ENCODE measurements at regions not wholly inside any gene's neighbourhood (a gene's known extent, or its start where the extent isn't known, plus 50 kb on each side); places are given as distances from the start of the nearest gene placed in this dataset.

GRCh38 chr22:47651216-47651987, 889.0 kb downstream of the TBC1D22A start:
- intact Hi-C loops (cut with DNase I): no loop called here
- no peaks in the 10 kb centered on the region for H3K4me1 ChIP-seq
- no peak for ATAC-seq
- no peaks in the 10 kb centered on the region for H3K36me3 ChIP-seq
- H3K27me3 ChIP-seq: peaks cover 0 to 5% (median 0%) of the 10 kb centered on the region in 9 donors
- DNase-seq: no peak
- WGBS, 4 donors: 68 to 77% (median 74%) methylated on average over 6 of the region's 6 CpGs
- H3K27ac ChIP-seq: no peak overlapping the region
- H3K9me3 ChIP-seq: no peaks in the 10 kb centered on the region
- TF ChIP-seq POLR2A (IDR thresholded peaks at IDR 0.05): no peak
- no peak for TF ChIP-seq CTCF (IDR thresholded peaks at IDR 0.05)
- no peak overlapping the region for H3K4me3 ChIP-seq

GRCh38 chr22:47647720-47648119, 885.3 kb downstream of the TBC1D22A start:
- no peaks in the 10 kb centered on the region for H3K36me3 ChIP-seq
- intact Hi-C loops (cut with DNase I): no loop called here
- H3K4me1 ChIP-seq: no peaks in the 10 kb centered on the region
- H3K4me3 ChIP-seq: no peak overlapping the region
- ATAC-seq (no peak), DNase-seq (no peak)
- H3K27me3 ChIP-seq: peaks cover 0 to 9% (median 0%) of the 10 kb centered on the region in 9 donors
- WGBS, 4 donors: 92 to 96% (median 94%) methylated on average over 5 of the region's 5 CpGs
- TF ChIP-seq POLR2A (IDR thresholded peaks at IDR 0.05) (no peak), CTCF (IDR thresholded peaks at IDR 0.05) (no peak)
- no peak overlapping the region for H3K27ac ChIP-seq
- H3K9me3 ChIP-seq: peaks cover 0 to 9% (median 0%) of the 10 kb centered on the region in 12 donors

GRCh38 chr22:47647181-47647580, 884.7 kb downstream of the TBC1D22A start:
- no peak for TF ChIP-seq CTCF (IDR thresholded peaks at IDR 0.05)
- no peak for TF ChIP-seq POLR2A (IDR thresholded peaks at IDR 0.05)
- no peak overlapping the region for H3K27ac ChIP-seq
- intact Hi-C loops (cut with DNase I): no loop called here
- H3K9me3 ChIP-seq: peaks cover 0 to 9% (median 0%) of the 10 kb centered on the region in 12 donors
- ATAC-seq (no peak), DNase-seq (no peak)
- H3K4me1 ChIP-seq: no peaks in the 10 kb centered on the region
- H3K36me3 ChIP-seq: no peaks in the 10 kb centered on the region
- 80 to 88% (median 83%) methylated on average over 3 of the region's 3 CpGs for WGBS, 4 donors
- H3K27me3 ChIP-seq: peaks cover 0 to 9% (median 0%) of the 10 kb centered on the region in 9 donors
- no peak overlapping the region for H3K4me3 ChIP-seq

GRCh38 chr22:47645923-47646322, 883.5 kb downstream of the TBC1D22A start:
- Histone ChIP-seq H3K27me3 (peaks cover 0 to 9% (median 0%) of the 10 kb centered on the region in 9 donors), H3K27ac (no peak overlapping the region), H3K9me3 (peaks cover 0 to 9% (median 0%) of the 10 kb centered on the region in 12 donors), H3K4me3 (no peak overlapping the region), H3K36me3 (no peaks in the 10 kb centered on the region), H3K4me1 (no peaks in the 10 kb centered on the region)
- intact Hi-C loops (cut with DNase I): no loop called here
- DNase-seq (no peak), ATAC-seq (no peak)
- TF ChIP-seq POLR2A (IDR thresholded peaks at IDR 0.05): no peak
- TF ChIP-seq CTCF (IDR thresholded peaks at IDR 0.05): no peak
- WGBS, 4 donors: 68 to 77% (median 74%) methylated on average over 2 of the region's 2 CpGs

All from heart left ventricle (tissue), 16 donors.